ENCODE measurements at regions not wholly inside any gene's neighbourhood (a gene's known extent, or its start where the extent isn't known, plus 50 kb on each side); places are given as distances from the start of the nearest gene placed in this dataset.

DNA sequence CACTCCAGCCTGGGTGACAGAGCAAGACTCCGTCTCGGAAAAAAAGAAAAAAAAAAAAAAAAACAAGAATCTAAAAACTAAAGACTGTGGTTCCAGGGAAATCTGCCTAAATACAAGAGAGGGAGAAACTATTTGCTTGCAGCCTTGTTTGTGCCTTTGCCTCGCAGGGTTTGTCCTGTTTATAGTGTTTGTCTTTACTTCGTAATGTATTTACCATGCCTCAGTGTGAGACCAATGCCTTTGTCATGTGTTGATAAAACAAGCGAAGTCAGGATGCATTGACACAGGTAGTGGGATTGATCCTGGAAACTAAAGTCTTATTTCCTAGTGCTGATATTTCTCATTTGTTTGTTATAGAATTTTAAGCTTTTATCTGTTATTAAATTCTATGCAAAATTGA is 199.0 kb downstream of the EXOC5 start:
- H3K27me3 ChIP-seq = no peaks in the 10 kb centered on the region
- H3K36me3 ChIP-seq = no peaks in the 10 kb centered on the region
- no peaks in the 10 kb centered on the region for H3K4me1 ChIP-seq
- intact Hi-C loops (cut with DNase I; ENCODE audit: low total_unique reads) = no loop called here
- H3K9me3 ChIP-seq = no peaks in the 10 kb centered on the region
- no peak overlapping the region for H3K27ac ChIP-seq
- H3K4me3 ChIP-seq = no peak overlapping the region
- DNase-seq (ENCODE audit: low spot score in 2 of 2) = no peak
- TF ChIP-seq POLR2A (IDR thresholded peaks at IDR 0.05) = no peak
- TF ChIP-seq POLR2AphosphoS5 (IDR thresholded peaks at IDR 0.05) = no peak
- no peak for TF ChIP-seq CTCF (IDR thresholded peaks at IDR 0.05)

DNA sequence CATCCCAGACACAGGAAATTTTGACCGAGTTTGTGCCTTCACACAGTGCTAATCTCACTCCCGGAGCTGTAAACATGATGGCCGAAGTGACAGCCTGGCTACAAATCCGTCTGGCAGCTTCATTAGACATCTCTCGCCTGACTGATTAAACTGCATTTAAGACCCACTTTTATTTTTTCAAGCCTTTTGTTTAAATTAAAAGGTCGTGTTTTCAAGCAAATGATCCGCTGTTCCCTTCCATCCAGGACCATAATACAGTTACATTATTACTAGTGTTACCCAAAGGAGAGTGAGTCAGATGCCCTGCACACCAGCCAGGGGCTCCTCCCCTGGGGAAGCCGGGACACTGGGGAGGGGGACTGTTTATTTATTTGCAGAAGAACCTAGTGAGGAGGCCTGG is 200.2 kb downstream of the EXOC5 start:
- Histone ChIP-seq H3K27ac (no peak overlapping the region), H3K27me3 (no peaks in the 10 kb centered on the region), H3K36me3 (no peaks in the 10 kb centered on the region), H3K4me3 (no peak overlapping the region), H3K9me3 (no peaks in the 10 kb centered on the region), H3K4me1 (no peaks in the 10 kb centered on the region)
- TF ChIP-seq CTCF (IDR thresholded peaks at IDR 0.05) = no peak
- intact Hi-C loops (cut with DNase I; ENCODE audit: low total_unique reads) = no loop called here
- DNase-seq (ENCODE audit: low spot score in 2 of 2) = no peak

GRCh38 chr14:57066887-57067513 is 201.7 kb downstream of the EXOC5 start:
- TF ChIP-seq CTCF (IDR thresholded peaks at IDR 0.05) (peak in 1 of 3 donors; percentile 13), POLR2AphosphoS5 (IDR thresholded peaks at IDR 0.05) (no peak)
- intact Hi-C loops (cut with DNase I; ENCODE audit: low total_unique reads) = no loop called here
- no peak for DNase-seq (ENCODE audit: low spot score in 2 of 2)

DNA sequence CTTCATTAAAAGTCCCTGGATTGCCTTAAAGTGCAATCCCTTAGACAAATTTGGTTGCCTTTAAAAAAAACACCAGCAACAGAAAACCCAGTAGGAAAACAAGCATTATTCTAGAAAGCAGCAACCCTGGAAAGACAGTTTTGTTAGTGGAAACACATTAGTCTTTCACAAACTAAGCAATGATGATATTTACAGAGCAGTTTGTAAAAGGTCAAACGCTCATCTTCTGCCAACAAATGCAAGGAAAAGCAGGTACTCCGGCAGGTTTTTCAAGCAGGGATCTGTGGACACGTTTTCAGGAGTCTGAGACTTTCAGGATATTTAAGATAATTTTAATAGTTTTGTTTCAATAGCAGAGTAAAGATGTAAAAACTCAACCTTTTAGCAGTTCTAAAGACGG is 202.2 kb downstream of the EXOC5 start:
- intact Hi-C loops (cut with DNase I; ENCODE audit: low total_unique reads) = no loop called here
- H3K4me1 ChIP-seq = no peaks in the 10 kb centered on the region
- H3K27me3 ChIP-seq = no peaks in the 10 kb centered on the region
- no peak overlapping the region for H3K4me3 ChIP-seq
- DNase-seq (ENCODE audit: low spot score in 2 of 2) = no peak
- no peaks in the 10 kb centered on the region for H3K9me3 ChIP-seq
- no peaks in the 10 kb centered on the region for H3K36me3 ChIP-seq
- TF ChIP-seq POLR2A (IDR thresholded peaks at IDR 0.05) (no peak), CTCF (IDR thresholded peaks at IDR 0.05) (no peak), POLR2AphosphoS5 (IDR thresholded peaks at IDR 0.05) (no peak)
- no peak overlapping the region for H3K27ac ChIP-seq

More at GRCh38 chr14:57066887-57067513, 201.7 kb downstream of the EXOC5 start:
- Histone ChIP-seq H3K9me3 (no peaks in the 10 kb centered on the region), H3K4me3 (no peak overlapping the region), H3K27ac (no peak overlapping the region), H3K36me3 (no peaks in the 10 kb centered on the region), H3K4me1 (no peaks in the 10 kb centered on the region), H3K27me3 (no peaks in the 10 kb centered on the region)

GRCh38 chr14:57061009-57061711 is 207.5 kb downstream of the EXOC5 start:
- H3K4me1 ChIP-seq = no peaks in the 10 kb centered on the region
- no peak for TF ChIP-seq POLR2A (IDR thresholded peaks at IDR 0.05)
- TF ChIP-seq CTCF (IDR thresholded peaks at IDR 0.05) = no peak
- no peak for TF ChIP-seq POLR2AphosphoS5 (IDR thresholded peaks at IDR 0.05)
- no peaks in the 10 kb centered on the region for H3K27me3 ChIP-seq
- no peak overlapping the region for H3K4me3 ChIP-seq
- no peak overlapping the region for H3K27ac ChIP-seq
- intact Hi-C loops (cut with DNase I; ENCODE audit: low total_unique reads) = no loop called here
- no peaks in the 10 kb centered on the region for H3K36me3 ChIP-seq
- DNase-seq (ENCODE audit: low spot score in 2 of 2) = no peak
- H3K9me3 ChIP-seq = no peaks in the 10 kb centered on the region
